Renal pelvis (tissue), 1 donor: ENCODE measurements at regions not wholly inside any gene's neighbourhood (a gene's known extent, or its start where the extent isn't known, plus 50 kb on each side); places are given as distances from the start of the nearest gene placed in this dataset.
"Not testable (repeated sequence)": the region's sequence is repeated elsewhere in the genome, so short reads cannot be mapped to it uniquely, and the experiment has no call there.

Source experiments
- DNase-seq: peaks from one replicate; pipeline ENCODE4 v3.0.0-alpha.2; 2013

DNA sequence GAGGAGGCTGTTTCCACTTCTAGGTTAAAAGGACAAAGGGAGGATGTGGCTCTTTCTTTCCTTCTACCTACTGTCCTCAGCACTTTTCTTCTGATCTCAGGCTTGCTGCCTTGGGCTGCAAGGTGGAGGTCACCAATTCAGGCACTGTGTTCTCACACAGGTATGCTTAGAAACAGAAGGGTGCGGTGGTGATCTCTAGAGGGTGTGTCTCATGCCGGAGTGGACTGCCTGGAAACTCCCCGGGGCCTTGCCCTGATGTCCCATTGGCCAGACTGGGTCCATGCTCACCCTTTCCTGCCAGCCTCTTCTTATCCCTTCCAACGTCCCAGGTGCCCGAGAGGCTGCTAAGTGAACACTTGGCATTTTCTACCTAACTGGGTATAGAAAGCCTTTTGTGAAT is 1197.6 kb downstream of the AACS start:
- no peak for DNase-seq

DNA sequence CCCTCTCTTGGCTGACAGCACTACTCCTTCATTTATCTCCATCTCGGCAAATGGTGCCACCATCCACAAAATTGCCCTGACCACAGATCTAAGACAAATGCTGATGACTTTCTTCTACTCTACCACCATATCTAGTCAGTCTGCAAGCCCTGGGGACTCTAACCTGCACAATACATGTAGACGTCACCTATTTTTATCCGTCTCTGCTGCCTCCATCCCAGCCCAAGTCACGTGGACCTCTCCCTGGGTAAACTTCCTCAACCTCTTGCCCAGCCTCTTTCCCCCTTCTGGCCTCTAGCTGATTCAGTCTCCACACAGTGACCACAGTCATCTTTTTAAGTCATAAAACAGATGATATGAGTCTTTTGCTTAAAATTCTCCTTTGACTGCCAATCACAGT is 1203.0 kb downstream of the AACS start:
- DNase-seq = no peak

DNA sequence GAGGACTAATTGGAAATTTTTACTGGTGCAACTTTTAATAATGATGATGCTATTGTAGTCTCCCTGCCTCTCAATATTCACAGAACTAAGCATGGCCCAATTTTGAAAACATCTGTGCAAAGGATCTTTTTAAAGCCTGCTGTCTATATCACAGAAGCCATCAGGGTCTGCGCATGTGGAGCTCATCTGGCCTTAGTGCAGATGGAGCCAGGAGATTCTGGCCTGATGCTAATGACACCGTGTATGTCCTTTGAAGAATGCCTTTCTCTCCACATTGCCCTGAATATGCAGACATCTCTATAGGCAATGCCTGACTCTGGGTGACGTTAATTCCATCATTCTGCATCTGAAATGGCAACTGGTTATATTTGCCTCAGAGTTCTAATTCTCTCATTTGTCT is 1205.9 kb downstream of the AACS start:
- DNase-seq = no peak

DNA sequence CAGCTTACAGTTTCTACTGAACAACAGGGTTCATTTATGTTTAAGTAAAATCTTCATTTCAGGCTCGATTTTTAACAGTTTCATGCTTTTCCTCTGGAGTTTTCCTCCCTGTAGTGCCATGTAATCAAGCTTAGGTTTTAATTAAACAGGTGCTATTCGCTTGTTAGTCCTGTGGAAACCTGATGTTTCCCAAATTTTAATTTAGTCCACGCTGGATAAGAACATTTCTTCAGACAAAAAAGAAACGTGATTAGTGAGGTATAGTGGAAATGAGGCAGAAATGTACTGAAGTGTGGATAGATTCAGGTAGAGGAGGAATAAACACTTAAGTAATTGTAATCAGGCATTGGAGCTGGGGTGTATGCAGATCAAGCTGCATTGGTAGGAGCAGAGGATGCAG is 1217.5 kb downstream of the AACS start:
- DNase-seq = no peak

GRCh38 chr12:126286203-126286602 is 1221.0 kb downstream of the AACS start:
- no peak for DNase-seq

DNA sequence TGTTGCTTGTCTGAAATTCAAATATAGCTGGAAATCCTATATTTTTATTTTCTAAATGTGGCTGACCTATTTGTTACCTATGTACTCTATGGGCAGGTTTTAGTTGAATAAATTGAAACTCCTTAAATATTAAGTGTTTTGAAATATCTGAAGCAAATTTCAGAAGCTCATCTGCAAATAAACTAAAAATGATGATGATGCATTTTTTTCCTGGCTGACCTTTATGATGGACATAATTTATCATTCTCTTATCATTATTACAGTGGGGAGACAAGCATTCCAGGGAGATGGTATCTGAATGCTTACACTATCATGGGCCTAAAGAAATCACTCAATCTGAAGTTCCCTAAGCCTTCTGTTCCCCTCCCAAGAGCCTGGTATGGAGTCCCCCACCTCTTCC is 1225.2 kb downstream of the AACS start:
- no peak for DNase-seq

GRCh38 chr12:126291987-126292386 is 1226.8 kb downstream of the AACS start:
- not testable (repeated sequence) for DNase-seq

GRCh38 chr12:126295652-126296051 is 1230.4 kb downstream of the AACS start:
- no peak for DNase-seq

- no peak for DNase-seq
Observed at GRCh38 chr12:126309278-126309677, 1244.0 kb downstream of the AACS start.

DNA sequence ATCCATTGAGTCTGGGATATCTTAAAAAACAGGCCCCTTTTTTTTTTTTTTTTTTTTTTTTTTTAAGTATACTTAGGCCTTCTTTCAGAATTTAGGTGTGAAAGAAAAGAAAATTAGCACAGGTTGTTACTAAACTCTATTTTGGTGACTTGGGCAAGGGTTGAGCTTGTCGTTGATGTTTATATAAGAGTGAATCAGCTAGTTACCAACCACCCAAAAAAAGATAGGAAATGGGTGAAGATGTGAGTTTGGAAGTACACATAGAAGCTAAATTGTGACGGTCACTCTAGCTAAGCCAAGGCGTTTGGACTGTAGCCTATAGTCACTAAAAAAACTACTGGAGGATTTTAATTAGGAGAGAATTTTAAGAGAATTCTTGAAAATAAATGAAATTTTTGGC is 1247.2 kb downstream of the AACS start:
- no peak for DNase-seq

DNA sequence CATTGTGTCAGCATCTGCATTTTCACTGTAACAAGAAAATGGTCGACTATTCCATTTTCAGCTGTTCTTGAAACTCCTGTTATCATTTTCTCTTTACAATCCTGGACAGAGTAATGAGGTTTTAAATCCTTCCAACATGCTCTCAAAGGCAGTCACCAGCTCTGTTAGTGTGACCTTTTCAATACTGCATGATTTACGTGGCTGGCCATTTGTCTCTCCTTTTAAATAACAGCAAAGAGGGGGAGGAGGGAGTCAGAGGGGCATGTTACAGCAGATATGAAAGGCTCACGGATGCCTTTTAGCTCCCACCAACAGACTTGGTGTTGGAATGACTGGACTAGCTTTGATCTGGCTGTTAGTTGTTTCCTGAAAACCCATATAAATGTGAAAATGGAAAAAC is 1251.2 kb downstream of the AACS start:
- DNase-seq = no peak

- peak; percentile 30 for DNase-seq
Observed at GRCh38 chr12:126337556-126338441, 1272.6 kb downstream of the AACS start.

DNA sequence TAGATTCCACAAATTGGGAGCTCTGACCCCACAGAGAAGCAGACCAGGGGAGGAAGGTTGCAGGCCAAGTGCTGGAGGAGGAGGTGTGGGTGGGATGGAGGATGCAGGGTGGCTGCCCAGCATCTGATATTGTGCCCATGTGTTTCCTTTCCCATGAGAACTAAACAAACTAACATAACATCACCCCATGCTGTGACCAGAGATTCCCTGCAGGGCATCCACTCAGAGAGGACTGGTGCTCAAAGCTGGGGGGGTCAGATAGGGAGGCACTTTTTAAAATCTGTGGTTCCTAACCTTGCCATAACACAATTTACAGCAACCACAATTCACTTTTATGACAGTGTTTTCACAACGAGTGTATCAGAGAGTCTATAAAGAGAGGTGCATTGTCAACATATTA is 1277.6 kb downstream of the AACS start:
- DNase-seq = no peak

DNA sequence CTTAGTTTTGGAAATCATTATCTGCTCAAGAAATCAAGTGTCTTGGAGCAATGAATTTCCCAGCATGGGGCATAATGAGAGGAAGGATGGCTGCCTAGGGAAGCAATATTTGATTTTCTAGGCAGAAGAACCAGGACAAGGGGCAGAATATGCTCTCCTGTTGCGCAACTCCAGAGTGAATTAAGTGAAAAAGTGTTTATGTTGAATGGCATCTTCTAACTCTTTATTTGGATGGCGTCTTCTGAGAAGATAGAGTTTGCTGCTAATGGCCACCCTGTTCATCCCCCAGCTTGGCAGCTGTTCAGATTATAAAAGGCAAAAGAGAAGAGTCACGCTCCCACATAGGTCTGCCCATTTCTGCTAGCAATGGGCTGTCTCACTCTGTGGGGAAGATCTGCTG is 1278.1 kb downstream of the AACS start:
- DNase-seq = no peak

DNA sequence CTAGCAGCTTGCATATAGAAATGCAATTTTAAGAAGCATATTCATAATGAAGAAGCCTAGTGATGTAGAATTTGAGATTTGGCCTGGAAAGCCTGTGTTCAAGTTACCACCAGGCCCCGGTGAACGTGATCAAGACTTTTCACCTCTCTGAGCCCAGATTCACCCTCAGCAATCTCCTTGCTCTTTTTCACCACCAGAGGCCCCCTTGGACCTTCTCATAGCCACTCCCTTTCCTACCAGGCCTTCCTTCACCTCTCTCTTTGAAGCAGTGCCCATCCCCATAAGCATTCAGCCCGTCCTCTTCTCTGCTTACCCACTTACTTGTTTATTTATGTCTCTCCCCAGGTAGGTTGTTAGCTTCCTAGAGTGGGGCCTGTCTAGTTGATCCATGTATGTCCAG is 1280.9 kb downstream of the AACS start:
- no peak for DNase-seq

DNA sequence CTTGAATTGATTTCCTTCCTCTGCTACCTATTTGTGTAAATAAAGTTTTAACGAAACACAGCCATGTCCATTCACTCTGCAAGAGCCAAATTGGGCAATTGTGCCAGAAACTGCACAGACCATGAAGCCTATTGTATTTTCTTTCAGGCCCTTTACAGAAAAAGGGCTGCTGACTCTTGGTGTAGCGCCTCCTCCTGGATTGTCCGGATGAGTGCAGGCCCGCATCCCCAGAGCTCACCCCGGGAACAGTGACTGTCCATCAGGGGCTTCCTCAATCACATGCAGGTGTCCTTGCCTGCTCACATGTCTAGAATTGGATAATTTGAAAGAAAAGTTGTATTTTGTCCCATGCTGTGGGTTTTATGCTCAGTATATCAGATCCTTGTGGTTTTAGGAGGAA is 1282.2 kb downstream of the AACS start:
- DNase-seq = no peak

DNA sequence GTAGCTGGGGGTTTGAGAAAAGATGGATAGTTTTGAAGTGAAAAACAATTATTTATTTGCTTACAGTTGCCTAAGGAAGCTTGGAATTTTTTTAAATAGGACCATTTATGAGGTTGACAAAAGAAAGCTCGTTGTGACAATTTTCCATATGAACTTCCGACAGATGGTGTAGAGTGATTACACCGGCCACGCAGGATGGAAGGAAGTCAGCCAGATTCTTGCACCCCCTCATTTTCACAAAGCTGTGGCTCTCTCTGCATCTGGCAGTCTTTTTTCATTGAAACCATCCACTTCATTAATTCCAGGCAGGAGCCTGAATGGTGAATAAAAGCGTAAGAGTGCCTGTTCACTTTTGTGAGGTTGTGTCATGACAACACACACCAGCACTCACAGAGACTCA is 1284.1 kb downstream of the AACS start:
- no peak for DNase-seq

GRCh38 chr12:126353604-126354003 is 1288.4 kb downstream of the AACS start:
- DNase-seq = no peak

GRCh38 chr12:126354633-126355032 is 1289.4 kb downstream of the AACS start:
- DNase-seq = no peak

- no peak for DNase-seq
Observed at GRCh38 chr12:126355346-126355745, 1290.1 kb downstream of the AACS start.

GRCh38 chr12:126358806-126359205 is 1293.6 kb downstream of the AACS start:
- DNase-seq = no peak

- no peak for DNase-seq
Observed at GRCh38 chr12:126359216-126359615, 1294.0 kb downstream of the AACS start.

DNA sequence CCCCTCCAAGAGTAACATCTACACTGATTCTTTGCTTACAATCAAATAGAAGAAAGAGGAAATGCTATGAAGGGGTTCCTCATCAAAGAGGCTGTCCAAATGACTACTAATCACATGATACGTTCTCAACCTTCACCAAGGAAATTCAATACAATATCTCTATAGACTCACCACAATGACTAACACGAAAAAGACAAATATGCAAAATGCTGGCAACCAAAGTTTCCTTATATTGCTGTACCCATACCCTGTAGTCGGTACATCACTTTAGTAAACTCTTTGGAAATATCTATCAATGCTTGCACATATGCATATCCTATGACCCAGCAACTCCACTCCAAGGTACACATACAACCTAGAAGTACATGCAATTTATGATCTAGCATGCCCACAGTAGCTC is 1296.6 kb downstream of the AACS start:
- DNase-seq = no peak

DNA sequence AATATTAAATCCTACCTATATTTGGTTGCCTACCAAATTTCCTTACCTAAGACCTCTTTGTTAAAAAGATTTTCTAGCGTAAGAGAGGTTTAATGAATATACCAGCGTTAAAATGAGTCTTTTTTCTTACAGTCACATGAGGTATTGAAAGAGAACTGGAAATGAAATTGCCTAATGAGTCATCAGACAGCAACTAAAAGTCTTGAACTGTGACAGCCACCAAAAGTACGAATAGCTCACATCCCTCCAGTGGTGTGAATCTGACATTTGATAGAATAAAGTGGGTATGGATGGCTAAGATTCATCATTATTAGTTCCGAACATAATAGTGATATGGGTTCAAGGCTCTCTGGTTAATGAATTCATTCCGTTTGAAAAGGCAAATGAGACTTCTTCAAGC is 1297.3 kb downstream of the AACS start:
- DNase-seq = no peak
